ENCODE measurements at regions not wholly inside any gene's neighbourhood (a gene's known extent, or its start where the extent isn't known, plus 50 kb on each side); places are given as distances from the start of the nearest gene placed in this dataset.
"Not testable (repeated sequence)": the region's sequence is repeated elsewhere in the genome, so short reads cannot be mapped to it uniquely, and the experiment has no call there.

DNA sequence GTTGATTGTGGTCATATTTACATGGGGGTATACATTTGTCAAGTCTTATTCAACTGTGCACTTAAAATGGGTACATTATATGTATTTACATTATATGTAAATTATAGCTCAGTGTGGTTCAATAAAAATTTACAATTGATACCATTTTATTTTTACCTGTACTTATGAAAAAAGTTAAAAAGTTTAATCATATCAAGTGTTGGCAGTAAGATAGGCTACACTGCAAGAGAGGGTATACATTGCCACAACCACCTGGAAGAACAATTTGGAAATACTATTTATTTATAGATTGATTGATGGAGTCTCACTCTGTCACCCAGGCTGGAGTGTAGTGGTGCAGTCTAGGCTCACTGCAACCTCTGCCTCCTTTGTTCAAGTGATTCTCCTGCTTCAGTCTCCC lies 453.3 kb downstream of the XYLT1 start:
- DNase-seq = no peak

DNA sequence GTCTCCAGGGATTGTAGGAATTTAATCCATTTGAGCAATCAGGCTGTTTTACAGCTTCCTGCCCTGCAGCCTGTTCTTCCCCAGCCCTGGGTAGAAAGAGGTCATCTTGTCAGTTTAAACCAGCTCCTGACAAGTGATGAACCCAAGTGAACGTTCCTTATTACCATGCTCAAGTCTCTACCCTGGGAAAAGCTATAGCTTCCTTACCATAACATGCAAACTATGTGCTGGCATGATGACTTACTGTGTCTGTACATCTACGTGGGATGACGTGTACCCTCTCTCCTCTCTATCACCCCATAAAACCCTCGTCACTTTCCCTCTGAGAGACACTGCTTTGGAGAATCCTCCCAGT lies 452.2 kb downstream of the XYLT1 start:
- DNase-seq = no peak

DNA sequence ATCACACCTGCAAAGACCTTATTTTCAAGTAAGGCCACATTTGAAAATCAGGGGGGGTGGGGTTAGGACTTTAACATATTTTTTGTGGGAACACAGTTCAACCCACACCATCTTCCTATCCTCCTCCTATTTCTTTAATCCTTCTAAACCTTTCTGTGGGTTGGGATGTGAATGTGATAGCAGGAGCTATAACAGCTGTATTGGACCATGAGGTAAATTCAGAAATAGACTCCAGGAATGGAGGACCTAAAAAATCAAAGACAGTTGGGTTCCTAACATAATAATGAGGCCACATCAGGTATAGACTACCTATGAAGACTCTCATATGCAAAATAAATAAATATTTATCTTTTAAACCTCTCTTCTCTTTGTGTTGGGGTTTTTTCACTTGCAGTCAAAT lies 451.4 kb downstream of the XYLT1 start:
- no peak for DNase-seq

DNA sequence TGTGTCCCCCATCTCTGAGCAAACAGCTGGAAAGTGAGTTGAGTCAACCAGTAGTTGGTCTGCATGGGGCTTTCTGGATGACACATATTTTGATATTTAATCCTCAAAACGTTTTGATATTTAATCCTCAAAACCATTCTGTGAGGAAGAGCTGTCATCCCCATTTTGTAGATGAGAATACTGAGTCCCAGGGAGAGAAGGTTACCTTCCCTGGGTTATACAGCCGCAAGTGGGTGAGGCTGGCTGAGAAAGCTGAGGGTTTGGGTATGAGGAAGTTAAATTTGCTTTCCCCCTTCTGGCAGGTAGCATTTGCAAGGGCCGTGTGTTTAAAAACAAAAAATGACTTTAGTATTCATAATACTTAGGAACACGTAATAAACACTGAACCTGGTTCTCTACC lies 447.2 kb downstream of the XYLT1 start:
- no peak for DNase-seq

DNA sequence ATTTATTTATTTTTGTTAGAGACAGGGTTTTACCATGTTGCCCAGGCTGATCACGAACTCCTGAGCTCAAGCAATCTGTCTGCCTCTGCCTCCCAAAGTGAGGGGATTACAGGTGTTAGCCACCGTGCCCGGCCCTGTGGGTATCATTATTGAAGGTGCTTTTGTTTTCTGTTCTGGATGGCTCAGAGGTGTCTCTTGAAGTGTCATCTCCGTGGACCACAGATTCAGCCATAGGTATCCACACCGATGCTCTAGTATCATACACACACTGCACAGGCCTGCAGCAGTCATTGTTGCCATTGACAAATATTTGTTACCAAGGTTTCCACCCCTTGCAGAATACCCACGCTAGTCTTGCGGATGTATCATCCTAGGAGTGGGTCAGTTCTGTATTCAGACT lies 446.2 kb downstream of the XYLT1 start:
- no peak for DNase-seq

DNA sequence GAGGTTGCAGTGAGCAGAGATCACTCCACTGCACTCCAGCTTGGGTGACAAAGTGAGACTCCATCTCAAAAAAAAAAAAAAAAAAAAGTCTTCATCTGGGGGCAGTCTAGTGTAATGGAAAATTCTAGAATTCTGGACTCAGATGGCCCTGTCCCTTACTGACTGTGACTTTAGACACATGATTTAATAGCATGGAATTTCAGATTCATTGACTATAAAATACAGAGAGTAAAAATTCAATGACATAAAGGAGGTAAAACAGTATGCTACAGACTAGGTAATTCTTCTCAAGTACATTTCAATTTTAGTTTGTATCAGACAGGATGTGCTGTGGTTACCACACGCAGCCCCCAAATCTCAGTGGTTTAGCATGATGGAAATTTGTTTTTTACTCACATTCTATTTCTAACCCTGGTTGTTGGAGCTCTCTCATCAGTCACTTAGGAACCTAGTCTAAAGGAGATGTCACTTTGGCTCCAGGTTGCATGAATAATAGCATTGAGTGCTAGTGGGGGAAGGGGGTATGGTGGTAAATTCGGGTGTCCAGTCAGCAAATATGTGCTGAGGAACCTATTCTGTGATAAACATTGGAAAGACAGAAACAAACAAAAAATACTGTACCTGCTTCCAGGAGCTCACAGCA lies 444.0 kb downstream of the XYLT1 start:
- no peak for DNase-seq

DNA sequence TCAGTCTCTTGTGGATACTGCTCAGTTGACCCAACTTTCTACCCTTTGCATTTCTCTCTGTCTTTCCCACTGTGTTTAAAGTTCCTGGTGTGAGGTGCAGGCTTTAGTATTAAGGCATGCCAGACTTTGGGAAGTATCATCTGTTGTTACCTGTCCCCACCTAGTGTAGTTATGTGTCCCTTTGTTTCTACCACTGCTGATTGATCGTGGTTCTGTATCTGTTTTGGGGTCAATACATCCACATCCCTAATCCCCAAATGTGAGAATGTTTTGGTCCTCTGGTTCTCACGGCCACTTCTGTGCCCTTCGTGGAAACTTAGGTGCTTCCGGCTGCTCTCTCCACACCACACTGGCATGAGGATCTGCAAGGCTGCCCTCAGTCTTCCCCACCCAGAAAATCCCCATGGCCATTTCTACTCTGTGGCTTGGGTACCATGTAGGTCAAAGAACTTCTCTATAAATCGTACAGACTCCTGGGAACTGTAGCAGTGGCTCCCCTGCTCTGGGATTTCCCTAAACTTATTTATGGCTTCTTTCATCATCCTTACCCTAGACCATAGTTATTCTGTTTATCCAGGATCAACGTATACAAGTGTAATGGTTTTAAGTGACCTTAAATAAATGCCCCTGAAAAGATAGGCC lies 443.2 kb downstream of the XYLT1 start:
- no peak for DNase-seq

DNA sequence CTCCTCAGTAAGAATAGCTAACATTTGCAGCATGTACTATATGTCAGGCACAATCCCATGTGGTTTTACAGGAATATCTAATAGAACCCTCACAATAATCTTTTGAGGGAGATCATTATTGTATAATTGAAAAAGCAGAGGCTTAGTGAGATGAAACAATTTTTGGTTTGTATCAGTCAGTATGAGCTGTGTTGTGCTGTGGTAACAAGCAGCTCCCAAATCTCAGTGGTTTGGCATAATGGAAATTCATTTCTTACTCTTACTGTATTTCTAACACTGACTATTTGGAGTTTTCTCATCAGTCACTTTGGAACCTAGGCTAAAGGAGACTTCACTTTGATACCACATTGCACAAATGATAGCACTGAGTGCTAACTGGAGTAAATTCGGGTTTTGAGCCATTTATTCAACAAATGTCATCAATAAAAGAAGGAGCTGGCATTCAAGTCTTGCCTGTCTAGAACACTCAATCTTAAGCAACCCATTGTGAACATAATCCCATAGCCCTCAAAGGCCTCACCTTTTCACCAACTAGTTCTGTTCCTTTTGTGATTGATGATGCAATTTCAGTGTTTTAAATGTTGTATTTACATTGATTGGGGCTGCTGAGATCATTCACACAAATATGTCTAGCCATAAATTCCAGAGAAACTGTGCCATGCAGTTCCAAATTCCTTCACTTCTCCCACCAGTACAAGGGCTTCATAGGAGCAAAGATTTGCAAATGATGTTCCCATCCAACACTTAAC lies 441.0 kb downstream of the XYLT1 start:
- DNase-seq = no peak

DNA sequence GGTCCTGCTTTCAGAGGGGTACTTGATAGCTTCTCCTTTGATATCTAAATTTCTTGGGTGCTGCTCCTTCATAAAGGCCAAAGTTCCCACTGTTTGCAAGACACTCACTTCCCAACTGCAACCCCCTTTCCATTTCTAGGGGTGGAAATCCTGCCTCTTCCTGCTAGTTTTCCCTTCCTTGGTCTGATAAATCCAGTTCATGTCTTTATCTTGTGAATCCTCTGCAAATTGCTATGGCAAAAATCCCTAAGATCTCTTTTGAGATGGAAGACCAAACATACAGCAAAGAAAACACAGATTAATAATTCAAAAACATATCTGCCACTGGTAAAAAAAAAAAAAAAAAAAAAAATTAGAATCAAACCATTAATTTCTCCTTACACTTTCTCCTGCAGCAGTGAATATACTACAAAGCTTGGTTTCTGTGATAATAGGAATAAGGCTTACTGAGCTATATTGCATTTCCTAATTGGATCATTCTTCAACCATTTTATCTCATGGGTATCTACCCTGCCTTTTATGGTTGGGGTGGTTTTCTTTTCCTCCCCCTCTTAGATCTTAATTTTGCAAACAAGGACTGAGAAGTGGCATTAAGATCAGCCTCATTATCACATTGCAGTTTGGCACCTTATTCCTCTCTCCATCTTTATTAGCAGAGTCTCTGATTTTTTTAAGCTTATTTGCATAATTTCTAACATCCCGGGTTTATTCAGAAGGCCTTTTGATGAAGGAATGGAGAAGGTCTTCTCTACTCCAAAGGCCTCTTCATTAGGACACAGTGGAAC lies 439.1 kb downstream of the XYLT1 start:
- DNase-seq = no peak

DNA sequence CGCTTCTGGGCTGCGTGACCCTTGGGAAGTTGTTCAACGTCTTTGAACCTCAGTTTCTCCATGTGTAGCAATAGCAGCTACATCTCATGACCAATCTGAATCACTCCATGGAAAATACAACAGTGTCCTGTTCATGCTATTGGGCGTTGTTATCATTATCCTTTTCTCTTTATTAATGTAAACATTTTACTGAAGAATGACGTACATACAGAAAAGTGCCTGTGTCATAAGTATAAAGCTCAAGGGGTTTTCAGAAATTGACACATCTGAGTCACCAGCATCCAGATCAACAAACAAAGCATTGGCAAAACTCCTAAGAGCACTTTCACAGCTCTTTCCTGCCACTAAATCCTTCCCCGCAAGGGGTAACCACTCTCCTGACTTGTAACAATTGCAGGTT lies 438.4 kb downstream of the XYLT1 start:
- no peak for DNase-seq

DNA sequence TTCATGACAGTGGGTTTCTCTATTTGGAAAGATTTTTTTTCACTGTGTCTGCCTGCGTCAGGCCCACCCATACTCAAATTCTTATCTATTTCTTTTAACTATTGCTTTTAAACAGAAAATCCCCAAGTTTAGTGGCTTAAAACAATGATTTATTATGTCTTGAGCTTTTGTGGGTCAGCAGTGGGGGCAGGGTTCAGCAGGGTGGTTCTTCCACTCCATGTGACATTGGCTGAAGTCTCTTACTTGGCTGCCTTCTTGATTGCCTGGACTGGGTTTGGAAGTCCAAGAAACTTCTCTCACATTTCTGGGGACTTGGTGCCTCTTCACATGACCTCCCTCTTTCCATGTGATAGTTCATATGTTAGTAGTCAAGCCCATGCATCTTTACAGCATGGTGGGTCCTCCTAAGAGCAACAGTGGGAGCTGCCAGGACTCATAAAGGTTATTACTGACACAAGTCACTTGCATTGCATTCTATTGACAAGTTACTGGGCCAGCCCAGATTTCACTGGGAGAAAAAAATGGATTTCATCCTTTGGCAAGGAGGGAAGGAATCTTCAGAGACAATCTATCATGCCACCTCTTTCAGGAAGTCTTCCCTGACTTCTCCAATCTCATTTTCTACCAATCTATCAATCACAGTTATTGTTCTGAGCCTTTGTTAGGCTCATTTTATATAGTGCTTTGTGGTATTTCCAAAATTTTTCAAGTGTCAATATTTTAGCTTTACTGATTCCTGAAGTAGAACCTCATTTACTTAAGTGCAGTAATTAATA lies 436.1 kb downstream of the XYLT1 start:
- no peak for DNase-seq

DNA sequence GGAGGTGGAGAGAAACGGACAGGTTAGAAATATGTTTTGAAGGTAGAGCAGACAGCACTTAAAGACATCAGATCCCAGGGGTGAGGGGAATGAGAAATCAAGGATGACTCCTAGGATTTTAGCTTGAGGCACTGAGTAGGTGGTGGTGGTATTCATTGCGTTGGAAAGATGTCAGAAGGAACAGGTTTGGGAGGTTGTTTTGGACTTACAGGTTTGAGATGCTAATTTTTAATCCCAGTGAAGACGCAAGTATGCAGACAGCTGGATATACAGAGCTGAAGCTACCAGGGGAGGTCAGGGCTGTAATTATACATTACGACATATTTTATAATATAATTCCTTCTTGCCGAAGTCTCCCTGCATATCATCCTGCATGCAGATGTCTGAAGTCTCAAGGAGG lies 433.3 kb downstream of the XYLT1 start:
- no peak for DNase-seq

DNA sequence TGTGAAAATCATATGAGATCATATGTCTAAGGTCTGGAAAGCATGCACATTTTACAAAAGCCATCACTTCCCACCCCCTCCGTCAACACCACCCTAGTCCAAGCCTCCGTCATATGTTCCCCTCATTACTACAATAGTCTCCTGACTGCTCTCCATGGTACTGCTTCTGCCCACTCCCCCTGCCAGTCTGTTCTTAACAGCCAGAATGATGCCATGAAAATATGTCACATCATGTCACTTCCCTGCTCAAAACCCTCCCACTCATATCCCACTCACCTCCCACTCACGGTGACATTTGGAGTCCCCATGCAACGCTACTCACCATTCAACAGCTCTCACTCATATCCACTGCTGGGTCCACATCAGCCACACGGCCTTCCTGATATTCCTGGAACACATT lies 432.3 kb downstream of the XYLT1 start:
- DNase-seq = no peak

DNA sequence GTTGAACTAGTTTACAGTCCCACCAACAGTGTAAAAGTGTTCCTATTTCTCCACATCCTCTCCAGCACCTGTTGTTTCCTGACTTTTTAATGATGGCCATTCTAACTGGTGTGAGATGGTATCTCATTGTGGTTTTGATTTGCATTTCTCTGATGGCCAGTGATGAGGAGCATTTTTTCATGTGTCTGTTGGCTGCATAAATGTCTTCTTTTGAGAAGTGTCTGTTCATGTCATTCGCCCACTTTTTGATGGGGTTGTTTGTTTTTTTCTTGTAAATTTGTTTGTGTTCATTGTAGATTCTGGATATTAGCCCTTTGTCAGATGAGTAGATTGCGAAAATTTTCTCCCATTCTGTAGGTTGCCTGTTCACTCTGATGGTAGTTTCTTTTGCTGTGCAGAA lies 421.7 kb downstream of the XYLT1 start:
- not testable (repeated sequence) for DNase-seq

DNA sequence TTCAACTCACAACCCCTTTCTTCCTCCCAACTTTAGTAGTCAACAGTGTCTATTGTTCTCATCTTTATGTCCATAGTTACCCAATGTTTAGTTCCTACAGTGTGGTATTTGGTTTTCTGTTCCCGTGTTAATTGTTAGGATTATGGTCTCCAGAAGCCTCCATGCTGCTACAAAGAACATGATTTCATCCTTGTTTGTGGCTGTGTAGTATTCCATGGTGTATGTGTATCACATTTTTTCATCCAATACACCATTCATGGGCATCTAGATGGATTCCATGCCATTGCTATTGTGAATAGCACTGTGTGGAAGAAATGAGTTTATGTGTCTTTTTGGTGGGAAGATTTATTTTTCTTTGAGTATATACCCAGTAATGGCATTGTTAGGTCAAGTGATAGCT lies 420.3 kb downstream of the XYLT1 start:
- DNase-seq = no peak
